GM12875 (cell line): ENCODE measurements at regions not wholly inside any gene's neighbourhood (a gene's known extent, or its start where the extent isn't known, plus 50 kb on each side); places are given as distances from the start of the nearest gene placed in this dataset.

Source experiments
- H3K4me3 ChIP-seq: one replicate; pipeline ENCODE4 v1.5.1; 2011; ENCODE audit warnings: low read depth, low read length, control low read depth
- CTCF ChIP-seq: IDR thresholded peaks from 2 replicates; pipeline ENCODE4 v1.5.1; 2011; ENCODE audit warnings: low read depth, mild to moderate bottlenecking, control low read depth, inconsistent platforms, low read length, moderate library complexity, borderline replicate concordance; ENCODE audit not compliant: insufficient read depth

GRCh38 chr6:3908961-3909360 is 59.8 kb downstream of the FAM50B start:
- no peak for TF ChIP-seq CTCF
- no peak overlapping the region for H3K4me3 ChIP-seq

- no peak overlapping the region for H3K4me3 ChIP-seq
- TF ChIP-seq CTCF = no peak
Measured at GRCh38 chr6:3910106-3910663, 61.0 kb downstream of the FAM50B start.

- no peak overlapping the region for H3K4me3 ChIP-seq
- no peak for TF ChIP-seq CTCF
Measured at GRCh38 chr6:3911130-3911529, 62.0 kb downstream of the FAM50B start.

GRCh38 chr6:3911614-3912336 is 62.6 kb downstream of the FAM50B start:
- no peak for TF ChIP-seq CTCF
- no peak overlapping the region for H3K4me3 ChIP-seq

- no peak overlapping the region for H3K4me3 ChIP-seq
- TF ChIP-seq CTCF = no peak
Measured at GRCh38 chr6:3912361-3913076, 63.3 kb downstream of the FAM50B start.

- no peak for TF ChIP-seq CTCF
- no peak overlapping the region for H3K4me3 ChIP-seq
Measured at GRCh38 chr6:3913077-3913957, 64.1 kb downstream of the FAM50B start.
